GM18951 (cell line): ENCODE measurements at regions not wholly inside any gene's neighbourhood (a gene's known extent, or its start where the extent isn't known, plus 50 kb on each side); places are given as distances from the start of the nearest gene placed in this dataset.
"Not testable (repeated sequence)": the region's sequence is repeated elsewhere in the genome, so short reads cannot be mapped to it uniquely, and the experiment has no call there.

ENCODE experiments used
- POLR2A ChIP-seq: IDR thresholded peaks from 4 replicates; pipeline ENCODE4 v1.6.1; 2011; ENCODE audit warnings: mild to moderate bottlenecking; ENCODE audit not compliant: insufficient read length, insufficient read depth; ENCODE audit errors: extremely low read depth
- in situ Hi-C: fragments of 300-500 bp; cut with MboI; formaldehyde crosslinking; loops from one replicate; pipeline ENCODE4 v1.12.0; 2022; ENCODE audit warnings: low sequenced_read_pairs, mixed read lengths, inconsistent platforms; ENCODE audit not compliant: unreplicated experiment

- TF ChIP-seq POLR2A: no peak
- in situ Hi-C loops: no loop called here
Observed at GRCh38 chr5:154538492-154538891, 60.5 kb upstream of the HAND1 start.

- in situ Hi-C loops: not testable (repeated sequence)
Observed at GRCh38 chr5:154536439-154536838, 58.4 kb upstream of the HAND1 start.

GRCh38 chr5:154535535-154535934 lies 57.5 kb upstream of the HAND1 start:
- in situ Hi-C loops: no loop called here

GRCh38 chr5:154534457-154535050 lies 56.5 kb upstream of the HAND1 start:
- in situ Hi-C loops: no loop called here
- no peak for TF ChIP-seq POLR2A

More at GRCh38 chr5:154535535-154535934, 57.5 kb upstream of the HAND1 start:
- TF ChIP-seq POLR2A: no peak

- no peak for TF ChIP-seq POLR2A
- in situ Hi-C loops: no loop called here
Observed at GRCh38 chr5:154529282-154529681, 51.3 kb upstream of the HAND1 start.

GRCh38 chr5:154528005-154528594 lies 50.1 kb upstream of the HAND1 start:
- in situ Hi-C loops: no loop called here

More at GRCh38 chr5:154528005-154528594, 50.1 kb upstream of the HAND1 start:
- no peak for TF ChIP-seq POLR2A
